NCI-H82 treated with DMSO at 0.1 percent for 48 hours (cell line): ENCODE measurements at regions not wholly inside any gene's neighbourhood (a gene's known extent, or its start where the extent isn't known, plus 50 kb on each side); places are given as distances from the start of the nearest gene placed in this dataset.
A peak's percentile ranks its signal among the peaks of the same experiment; 100 is the strongest.

Source experiments
- DNase-seq: peaks from one replicate; lab custom pipeline; 2025; ENCODE audit not compliant: unreplicated experiment; lab: John Stamatoyannopoulos, UW

DNA sequence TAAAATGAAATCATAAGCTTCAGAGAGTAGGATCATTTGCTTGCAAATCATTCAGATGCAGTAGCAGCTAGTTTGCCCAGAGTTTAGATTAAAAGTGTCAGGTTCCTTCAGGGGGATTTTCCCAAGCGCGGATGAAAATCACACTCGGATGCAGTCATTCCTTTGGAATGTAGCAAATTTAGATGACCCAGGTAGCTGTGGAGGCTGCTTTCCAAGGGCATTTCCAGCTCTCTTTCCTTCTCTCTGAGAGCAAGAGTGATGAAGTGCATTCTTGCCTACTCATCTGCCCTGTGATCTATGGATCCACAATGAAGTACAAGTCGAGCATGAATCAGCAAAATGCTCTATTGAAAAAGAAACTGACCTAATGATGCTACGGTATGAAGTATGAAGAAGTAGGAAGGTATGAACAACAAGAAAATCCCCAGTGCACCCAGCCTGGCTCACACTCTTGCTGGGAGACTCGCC, 200.2 kb downstream of the PLK2 start:
- no peak for DNase-seq

DNA sequence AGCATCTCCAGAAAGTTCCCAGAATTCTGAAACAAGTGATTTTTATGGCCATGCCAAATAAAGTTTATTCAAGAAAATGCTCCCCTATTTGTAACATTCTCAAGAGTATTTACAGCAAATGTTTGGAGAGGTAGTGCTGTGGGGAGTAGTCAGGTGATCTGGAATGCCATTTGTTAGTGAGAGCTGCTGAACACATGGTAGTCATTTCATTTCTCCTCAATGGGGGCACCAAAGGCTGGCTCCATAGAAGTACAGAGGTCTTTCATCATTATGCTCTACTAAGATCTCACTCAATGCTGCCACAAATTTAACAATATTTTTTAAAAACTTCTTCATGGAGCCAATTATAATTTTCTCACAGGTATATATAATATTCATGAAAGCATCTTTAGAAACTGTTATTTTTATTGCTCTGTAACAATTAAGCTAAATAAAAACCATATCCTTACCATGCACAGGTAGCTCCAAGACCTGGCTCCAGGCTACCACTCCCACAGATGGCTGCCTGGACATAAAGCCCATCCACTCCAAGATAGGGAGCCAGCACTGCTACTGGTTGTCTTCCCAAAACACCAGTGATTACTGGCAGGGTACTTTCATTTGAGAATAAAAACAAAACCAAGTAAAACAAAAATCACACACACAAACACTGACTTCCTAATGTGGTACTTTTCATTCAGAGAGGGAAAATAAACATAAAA, 200.8 kb downstream of the PLK2 start:
- no peak for DNase-seq

DNA sequence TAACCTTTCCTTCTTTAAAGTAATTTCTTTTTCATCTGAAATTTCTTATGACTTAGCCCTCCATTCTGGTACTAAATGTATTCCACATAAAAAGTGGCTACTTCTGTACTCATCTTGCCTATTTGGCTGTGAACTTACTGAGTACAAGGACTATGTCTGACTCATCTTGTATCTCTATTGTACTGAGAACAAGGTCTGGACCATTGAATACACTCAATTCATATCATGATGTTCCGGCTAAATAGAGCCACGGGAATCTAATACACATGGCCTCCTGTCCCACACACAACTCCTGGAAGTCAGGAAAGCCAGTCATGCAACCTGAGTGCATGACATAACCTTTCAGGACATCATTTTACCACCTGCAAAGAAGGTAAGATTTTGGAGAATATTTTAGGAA, 203.9 kb downstream of the PLK2 start:
- no peak for DNase-seq

DNA sequence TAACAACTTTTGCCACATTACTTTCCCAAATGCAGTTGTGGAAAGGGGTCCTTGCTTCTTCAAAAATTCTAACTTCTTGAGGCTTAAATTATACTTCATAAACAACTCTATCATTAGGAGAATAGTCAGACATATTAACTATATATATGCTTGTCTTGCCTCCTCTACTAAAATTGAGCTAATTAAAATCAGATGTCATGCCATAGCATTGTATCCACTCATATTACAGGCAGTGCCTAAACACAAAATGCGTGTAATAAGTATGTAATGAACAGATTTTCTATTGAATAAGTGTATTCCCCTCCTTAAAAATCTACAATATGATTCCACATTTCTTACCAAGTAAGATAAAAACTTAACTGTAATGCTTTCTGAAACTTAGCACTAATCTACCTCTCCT, 204.5 kb downstream of the PLK2 start:
- DNase-seq, result no peak

DNA sequence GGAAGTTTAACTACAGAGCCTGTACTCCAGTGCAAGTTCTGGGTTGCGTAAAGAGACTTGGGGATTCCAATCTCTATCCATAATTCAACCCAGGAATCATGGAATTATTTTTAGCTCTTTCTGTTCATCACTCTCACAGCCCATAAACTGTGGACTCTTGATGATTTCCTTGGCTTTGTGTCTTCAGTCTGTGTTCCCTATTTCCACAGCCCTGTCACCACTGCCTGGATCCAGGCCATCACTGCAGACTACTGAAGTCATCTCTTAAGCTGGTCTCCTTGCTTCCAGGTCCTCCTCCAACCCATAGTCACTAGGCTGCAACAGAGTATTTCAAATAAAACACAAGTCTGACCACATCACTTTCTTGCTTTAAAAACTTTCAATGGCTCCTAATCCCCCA, 211.7 kb downstream of the PLK2 start:
- DNase-seq, result no peak

DNA sequence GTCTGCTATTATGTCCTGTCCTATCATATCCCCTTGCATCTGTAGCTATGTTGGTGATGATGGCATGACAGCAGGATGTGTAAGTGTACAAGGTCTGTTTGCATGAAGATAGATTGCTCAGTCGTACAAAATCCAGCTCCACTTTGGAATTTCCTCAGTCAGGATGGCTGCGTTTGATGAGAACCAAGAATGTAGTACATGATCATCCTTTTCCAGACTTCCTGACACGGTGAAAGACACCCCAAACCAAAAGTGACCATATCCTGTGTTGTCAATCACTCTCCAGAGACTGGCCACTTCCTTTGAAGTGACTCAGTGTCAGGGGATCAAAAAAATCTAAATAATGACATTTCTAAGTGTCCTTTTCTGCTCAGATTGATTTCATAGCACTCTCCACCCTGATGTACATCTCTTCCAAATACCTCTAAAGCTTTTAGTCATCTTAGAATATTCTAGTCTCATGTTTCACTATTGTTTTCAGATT, 213.4 kb downstream of the PLK2 start:
- DNase-seq, result no peak

DNA sequence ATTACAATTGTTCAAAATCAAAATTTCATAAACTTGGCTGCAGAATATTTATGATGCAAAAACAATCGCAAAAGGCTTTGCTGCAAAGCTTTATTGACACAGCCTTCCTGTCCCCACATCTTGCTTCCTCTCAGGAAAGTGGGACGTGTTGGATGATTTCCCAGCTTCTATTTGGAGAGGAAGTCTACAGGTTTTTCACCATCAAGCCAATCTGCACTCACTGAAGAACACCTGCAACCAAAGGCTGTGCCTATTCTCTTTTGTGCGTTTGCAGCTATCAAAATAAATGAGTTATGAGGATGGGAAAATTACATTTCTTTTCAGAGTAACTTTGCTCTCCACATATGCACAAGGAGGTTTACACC, 214.4 kb downstream of the PLK2 start:
- DNase-seq, result no peak

DNA sequence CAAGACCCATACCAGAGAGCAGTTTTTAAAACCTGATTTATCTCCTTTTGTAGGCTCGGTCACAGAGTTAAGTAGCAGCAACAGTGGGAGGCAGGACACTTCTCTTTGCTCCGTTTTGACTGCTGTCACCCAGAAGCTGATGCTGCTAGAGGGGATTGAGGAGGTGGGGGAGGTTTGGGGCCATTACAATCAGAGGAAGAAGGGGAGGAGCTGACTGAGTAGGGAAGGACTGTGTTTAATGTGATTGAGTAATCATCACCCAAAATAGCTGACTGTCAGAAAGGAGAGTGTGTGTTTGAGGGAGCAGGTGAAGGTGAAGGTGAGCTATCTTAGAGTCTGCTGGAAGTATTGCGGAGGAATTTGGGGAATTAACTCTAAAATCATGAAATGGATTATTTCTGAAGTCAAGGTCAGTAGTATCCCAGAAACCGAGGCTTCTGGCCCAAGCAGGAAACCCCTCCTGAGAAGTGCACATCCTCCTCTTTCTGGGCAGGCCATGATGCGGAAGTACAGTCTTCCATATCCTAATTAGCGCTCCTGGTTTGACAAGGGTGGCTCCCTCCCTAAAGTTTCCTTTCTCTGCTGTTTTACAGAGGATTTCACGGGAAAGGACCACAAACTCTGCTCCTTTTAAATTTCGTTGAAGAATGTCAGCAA, 214.9 kb downstream of the PLK2 start:
- DNase-seq, result no peak

DNA sequence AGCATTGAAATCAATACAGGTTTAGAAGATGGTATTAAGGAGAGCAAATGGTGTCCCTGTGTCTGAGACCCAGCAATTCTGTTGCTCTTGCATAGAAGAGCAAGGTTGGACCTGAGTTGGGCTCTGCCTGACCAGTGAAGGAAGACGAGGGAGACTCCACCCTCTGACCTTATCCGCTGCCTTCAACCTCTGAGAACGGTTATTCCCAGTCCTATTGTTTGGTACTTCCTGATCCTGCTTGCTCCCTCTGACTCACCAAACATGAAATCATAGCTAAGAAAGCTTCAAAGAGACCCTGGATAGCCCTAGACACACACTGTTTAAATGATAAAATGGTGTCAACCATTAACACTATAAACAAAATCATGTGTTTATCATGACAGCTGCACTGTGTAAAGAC, 218.5 kb downstream of the PLK2 start:
- DNase-seq, result no peak

DNA sequence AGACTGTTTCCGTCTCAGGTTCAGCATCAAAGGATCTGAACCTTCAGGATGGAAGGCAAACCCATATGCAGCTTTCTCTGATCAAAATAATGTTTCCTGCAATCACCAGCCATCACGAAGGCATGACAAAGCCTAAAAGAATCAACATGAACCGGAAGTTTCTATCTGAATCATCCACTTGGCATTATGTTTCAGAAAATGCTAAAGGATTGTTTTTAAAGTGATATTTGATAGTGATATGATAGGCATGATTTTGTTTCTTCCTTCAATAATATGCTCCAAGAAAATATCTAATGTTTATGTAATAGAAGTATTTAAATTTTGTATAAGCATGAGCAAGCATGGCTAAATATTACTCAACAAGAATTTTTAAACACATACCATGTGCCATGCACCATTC, 219.6 kb downstream of the PLK2 start:
- no peak for DNase-seq

DNA sequence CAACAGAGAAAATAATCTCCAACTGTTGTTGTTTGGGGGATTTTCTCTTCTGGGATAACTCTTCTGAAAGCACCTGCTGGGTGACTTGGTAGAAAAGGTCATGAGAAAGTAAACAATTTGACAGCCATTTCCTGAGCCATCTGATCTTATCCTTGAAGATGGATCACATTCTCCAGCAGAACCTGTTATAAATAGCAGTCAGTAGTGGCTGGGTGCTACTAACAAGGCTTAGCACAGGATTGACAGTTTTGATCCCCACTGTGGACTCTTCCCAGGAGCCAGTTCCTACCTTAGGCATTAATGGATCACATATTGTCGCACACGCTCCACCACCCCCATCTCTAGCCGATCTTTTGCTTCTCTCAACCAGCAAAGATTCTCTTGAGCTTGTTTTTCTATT, 220.2 kb downstream of the PLK2 start:
- DNase-seq, result peak; percentile 39

DNA sequence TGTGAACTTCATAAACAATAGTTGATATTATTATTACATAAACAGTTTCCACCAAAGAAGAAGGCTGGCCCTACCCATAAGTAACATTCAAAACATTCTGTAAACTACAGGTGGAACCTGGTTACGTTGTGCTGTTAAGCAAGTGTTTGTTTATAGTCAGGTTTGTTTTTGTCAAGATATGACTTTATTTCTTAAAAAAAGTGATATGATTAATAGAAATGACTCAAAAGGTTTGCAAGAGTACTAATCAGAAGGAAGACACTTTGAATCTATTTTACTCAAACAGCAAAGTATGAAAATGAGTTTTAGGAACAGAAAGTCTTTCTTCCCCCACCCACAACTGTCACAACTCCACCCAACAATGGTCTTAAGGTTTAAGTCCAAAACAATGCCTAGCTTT, 220.8 kb downstream of the PLK2 start:
- DNase-seq, result no peak

DNA sequence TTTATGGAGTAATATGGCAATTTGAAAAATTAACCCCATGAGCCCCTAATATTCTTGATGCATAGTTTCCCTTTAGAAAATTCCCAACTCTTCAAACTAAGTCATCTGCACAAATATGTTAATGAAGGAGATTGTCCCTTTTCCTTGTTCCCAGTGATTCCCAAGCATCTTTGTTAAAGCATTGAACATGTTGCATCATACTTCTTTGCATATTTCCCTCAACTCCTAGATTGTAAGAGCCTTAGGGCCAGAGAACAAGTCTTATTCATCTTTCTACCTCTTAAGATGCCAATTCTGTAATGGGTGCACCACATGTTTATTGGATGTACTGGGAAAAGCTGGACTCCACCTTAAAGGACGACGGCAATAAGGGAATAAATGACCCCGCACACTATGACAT, 223.4 kb downstream of the PLK2 start:
- DNase-seq, result no peak

DNA sequence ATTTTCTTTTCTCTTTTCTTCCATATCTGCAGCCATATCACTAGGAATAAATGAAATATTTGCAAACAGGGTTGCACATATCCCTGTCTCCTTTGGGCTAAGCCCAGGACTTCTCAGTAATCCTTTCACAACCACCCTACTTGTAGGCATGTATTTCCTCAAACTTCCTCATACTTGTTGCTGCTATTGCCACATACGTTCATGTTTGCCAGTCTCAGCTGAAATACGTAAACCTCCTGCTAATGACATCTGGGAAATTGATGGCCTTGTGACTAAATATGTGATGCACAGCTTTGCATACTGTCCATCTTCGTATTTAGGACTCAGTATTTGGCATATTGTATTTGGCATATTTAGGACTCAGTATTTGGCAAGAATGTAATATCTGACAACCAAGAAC, 224.6 kb downstream of the PLK2 start:
- no peak for DNase-seq

DNA sequence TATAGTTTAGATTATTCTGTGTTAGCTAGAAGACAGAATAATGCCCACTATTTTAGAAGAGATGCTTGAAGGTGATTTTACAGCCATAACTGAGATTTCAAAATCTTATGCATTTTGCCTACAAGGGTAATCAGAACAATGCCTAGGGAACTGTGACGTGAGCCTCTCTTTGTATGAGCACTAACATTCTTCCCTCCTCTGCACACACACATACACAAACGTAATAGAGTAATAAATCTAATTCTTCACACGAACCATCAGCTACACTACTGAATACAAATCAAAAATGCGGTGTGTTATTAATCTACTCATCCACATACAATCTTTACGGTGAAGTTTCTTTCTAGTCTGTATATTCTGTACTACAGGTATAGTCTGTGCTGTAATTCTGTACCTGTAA, 227.8 kb downstream of the PLK2 start:
- no peak for DNase-seq

DNA sequence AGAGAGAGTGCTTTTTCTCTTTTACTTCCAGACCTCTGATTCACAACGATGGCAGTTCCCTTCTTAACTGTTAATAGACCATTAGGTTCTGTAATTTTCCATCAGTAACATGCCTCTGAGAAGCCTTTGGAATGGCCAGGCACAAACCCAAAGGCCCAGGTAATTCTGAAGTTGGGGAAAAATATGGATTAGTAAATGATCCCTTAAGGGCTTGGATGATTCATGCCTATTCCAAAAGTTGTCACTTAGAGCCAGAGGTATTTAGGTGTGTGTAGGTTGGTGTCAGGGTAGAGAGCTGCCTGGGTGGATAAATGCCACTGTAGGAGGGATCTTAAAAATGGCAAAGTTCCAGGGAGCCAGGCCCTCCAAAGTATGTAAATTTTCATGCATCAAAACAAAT, 228.8 kb downstream of the PLK2 start:
- DNase-seq, result no peak

DNA sequence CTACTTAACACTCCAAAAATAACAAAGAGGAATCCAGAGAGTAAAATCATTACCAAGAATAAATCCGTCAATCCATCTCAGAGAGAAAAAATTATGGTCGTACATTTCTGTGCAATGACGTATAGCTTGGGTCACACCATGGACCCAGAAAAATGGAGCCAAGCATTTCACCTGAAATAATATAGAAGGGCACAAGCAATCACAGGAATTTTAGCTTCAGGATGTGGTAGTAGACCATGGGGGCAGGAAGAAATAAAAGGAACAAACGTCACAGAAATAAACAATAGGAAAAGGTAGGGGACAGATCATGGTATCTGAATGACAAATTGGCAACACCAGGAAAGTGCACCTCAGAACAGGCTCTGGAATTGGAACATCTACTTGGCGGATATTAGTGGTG, 231.0 kb downstream of the PLK2 start:
- no peak for DNase-seq

DNA sequence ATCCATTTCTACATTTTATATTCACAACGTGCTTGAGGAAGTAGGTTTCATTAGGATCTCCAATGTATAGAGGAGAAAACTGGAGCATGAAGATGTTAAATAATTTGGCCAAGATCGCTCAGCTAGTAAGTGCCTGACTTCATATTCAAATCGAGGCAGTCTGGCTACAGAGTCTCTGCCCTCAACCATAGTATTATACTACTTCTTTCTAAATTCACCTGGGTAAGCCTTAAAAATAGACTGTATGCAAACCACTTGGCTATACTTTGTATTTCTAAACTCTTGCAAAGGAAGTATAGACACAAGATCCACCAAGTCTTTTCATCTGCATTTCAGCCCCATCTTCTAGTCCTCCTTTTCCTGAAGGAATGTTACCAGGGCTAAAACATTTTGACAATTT, 232.0 kb downstream of the PLK2 start:
- DNase-seq, result no peak

DNA sequence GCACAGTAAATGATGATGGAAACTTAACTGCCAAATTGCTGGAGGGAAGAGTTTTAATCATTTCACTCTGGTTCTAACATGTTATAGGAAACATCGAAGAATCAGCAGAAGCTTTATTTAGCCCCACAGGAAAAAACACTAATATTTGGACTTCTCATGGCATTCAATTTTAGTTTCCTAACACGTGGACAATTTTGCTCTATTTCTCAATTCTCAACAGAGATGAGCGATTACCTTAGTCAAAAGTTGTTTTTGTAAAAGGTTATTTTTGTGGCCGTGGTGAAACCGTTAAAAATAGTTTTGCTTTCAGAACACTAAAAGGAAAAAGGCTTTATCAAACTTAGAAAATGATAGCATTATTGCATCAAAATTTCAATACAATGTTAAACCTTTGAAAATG, 235.2 kb downstream of the PLK2 start:
- no peak for DNase-seq

DNA sequence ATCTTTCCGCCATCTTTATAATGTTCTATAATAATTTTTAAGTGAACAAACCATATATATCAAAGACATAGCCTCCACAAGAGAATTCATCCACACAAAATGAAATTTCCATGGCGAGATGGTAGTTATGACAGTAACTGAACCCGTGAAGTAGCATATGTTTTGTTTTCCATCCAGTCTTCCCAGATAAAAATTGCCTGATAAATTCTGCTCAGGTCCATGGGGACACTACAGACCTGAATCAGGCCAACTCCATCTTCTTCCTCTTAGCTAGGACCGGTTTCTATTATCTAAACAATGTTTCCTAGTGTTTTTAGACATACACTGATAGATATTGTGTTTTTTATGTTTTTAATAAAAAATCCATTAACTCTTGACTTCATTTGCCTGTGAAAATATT, 235.7 kb downstream of the PLK2 start:
- no peak for DNase-seq

DNA sequence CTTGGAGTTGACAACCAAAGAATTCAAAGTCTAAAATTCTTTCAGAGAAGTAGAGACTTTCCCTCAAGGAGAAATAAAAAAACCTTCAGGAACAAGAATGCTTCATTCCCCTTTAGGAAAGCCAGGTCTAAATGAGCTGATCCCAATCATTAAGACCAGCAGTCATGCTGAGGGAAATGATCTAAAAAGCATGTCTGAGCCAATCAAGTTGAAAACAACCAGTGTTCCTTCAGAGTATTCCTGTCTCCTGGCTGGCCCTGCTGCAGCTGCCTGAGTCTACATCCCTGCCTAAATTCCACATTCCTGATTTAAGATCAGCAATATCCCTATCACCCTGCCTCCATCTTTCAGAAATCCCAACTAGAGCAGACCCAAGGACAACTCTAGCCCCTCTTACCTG, 244.5 kb downstream of the PLK2 start:
- DNase-seq, result no peak

DNA sequence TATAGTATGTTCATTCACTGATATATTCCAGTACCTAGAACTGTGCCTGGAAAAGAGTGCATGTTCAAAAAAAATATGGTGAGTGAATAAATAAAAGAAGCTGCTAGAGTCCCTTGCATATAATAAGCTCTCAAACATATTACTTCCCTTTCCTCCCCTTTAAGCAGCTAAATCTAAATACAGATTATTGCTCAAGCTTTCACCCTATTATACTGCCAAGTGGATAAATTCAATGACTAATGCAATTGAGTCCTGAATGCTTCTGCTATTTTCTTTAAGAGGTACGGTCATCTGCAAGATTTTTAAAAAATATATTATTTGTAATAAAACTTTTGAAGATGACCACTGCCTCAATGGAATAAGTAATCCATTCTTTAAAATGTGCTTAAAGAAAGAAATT, 248.4 kb downstream of the PLK2 start:
- DNase-seq, result no peak

DNA sequence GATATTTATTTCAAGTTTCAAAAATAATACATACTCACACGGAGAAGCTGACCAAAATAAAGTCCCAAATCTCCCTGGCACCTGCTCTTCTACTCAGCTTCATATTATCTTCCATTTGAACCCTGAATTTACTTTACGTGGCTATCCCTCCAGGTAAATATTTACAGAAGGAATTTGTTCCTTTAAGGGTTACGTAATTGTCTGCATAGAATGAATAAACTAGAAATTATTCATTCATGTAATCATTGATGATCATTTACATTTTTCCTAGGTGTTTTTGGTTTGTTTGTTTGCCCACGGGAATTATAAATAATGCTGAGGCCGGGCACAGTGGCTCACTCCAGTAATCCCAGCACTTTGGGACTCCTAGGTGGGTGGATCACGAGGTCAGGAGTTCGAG, 251.2 kb downstream of the PLK2 start:
- DNase-seq, result no peak
